ENCODE measurements at regions not wholly inside any gene's neighbourhood (a gene's known extent, or its start where the extent isn't known, plus 50 kb on each side); places are given as distances from the start of the nearest gene placed in this dataset.

GRCh38 chr2:157971702-157972101 lies 95.6 kb upstream of the ACVR1 start:
- no peaks in the 10 kb centered on the region for H3K27me3 ChIP-seq (ENCODE audit: control insufficient read depth in 2 of 2, insufficient read depth in 2 of 2, low read length in 2 of 2)
- H3K9ac ChIP-seq (replicated peaks; ENCODE audit: extremely low read depth, insufficient read depth, low read length), result no peak overlapping the region
- H2AFZ ChIP-seq (ENCODE audit: low read depth, low read length), result no peak overlapping the region
- H3K27ac ChIP-seq (ENCODE audit: insufficient read depth, low read depth, low read length), result no peak overlapping the region
- no peaks in the 10 kb centered on the region for H4K20me1 ChIP-seq (replicated peaks; ENCODE audit: control insufficient read depth, extremely low read depth, insufficient read depth, low read length)
- H3K36me3 ChIP-seq (ENCODE audit: control insufficient read depth in 2 of 2, extremely low read depth in 1 of 2, insufficient read depth in 2 of 2, low read length in 2 of 2), result no peaks in the 10 kb centered on the region
- POLR2A ChIA-PET, result no interaction called here
- no peaks in the 10 kb centered on the region for H3K9me1 ChIP-seq (replicated peaks; ENCODE audit: control insufficient read depth, extremely low read depth, insufficient read depth, low read length)
- intact Hi-C loops (cut with micrococcal nuclease), result no loop called here
- DNase-seq (ENCODE audit: low read depth, low spot score), result no peak
- no peak for FAIRE-seq
- TF ChIP-seq POLR2AphosphoS5 (IDR thresholded peaks at IDR 0.05; ENCODE audit: insufficient read depth, low read depth, low read length) (no peak), MYC (IDR thresholded peaks at IDR 0.05; ENCODE audit: low read depth, low read length) (no peak), POLR2A (IDR thresholded peaks at IDR 0.05; ENCODE audit: low read depth, low read length) (no peak), MAX (IDR thresholded peaks at IDR 0.05; ENCODE audit: insufficient read depth, insufficient read length) (no peak), FOS (IDR thresholded peaks at IDR 0.05; ENCODE audit: borderline replicate concordance, insufficient read depth, low read length) (no peak), GATA2 (IDR thresholded peaks at IDR 0.05; ENCODE audit: insufficient read depth, insufficient read length, low read depth, low read length) (no peak), CTCF (IDR thresholded peaks at IDR 0.05; ENCODE audit: extremely low read depth in 1 of 2, insufficient read depth in 1 of 2, low read depth in 1 of 2, low read length in 2 of 2) (no peak), JUN (IDR thresholded peaks at IDR 0.05; ENCODE audit: borderline replicate concordance, insufficient read depth, insufficient read length, low read depth) (no peak), EZH2 (IDR thresholded peaks at IDR 0.05; ENCODE audit: borderline replicate concordance, low read depth, low read length, severe bottlenecking) (no peak)
- no peak overlapping the region for H3K4me2 ChIP-seq (ENCODE audit: insufficient read depth, low read length)
- CTCF ChIA-PET, result no interaction called here
- H3K79me2 ChIP-seq (ENCODE audit: control insufficient read depth, insufficient read depth, low read length), result no peaks in the 10 kb centered on the region
- no peak overlapping the region for H3K4me3 ChIP-seq (replicated peaks in 1 of 3; ENCODE audit: insufficient read depth in 1 of 3, low read depth in 1 of 3, low read length in 3 of 3)
- no TSS peak for BruUV-seq (replicated peaks)
- dilution Hi-C loops (cut with MboI; ENCODE audit: extremely low pct_ligation_motif_present, low sequenced_read_pairs), result no loop called here
- H3K9me3 ChIP-seq (replicated peaks; ENCODE audit: control insufficient read depth, insufficient read depth, low read length), result no peaks in the 10 kb centered on the region
- H3K4me1 ChIP-seq (ENCODE audit: control insufficient read depth, extremely low read depth, insufficient read depth, low read length), result no peaks in the 10 kb centered on the region

Measured in endothelial cell of umbilical vein (primary cell).